Activated T-helper 2 cell treated with anti-CD3 and anti-CD28 coated beads, Interferon-gamma antibody, Interleukin-2, Interleukin-4, amounts not matched to agents 10 μg/mL and 5 μg/mL and 100 μg/mL, durations not matched to agents 14 hours and 24 hours and 36 hours (primary cell): ENCODE measurements at regions not wholly inside any gene's neighbourhood (a gene's known extent, or its start where the extent isn't known, plus 50 kb on each side); places are given as distances from the start of the nearest gene placed in this dataset.

ENCODE experiments used
- DNase-seq: peaks from one replicate; pipeline ENCODE4 v3.0.0; 2021; ENCODE audit warnings: low spot score
- H3K27ac Mint-ChIP-seq: one replicate; pipeline ENCODE4 v1.8.0; 2021; ENCODE audit warnings: mixed read lengths
- H3K27me3 Mint-ChIP-seq: one replicate; pipeline ENCODE4 v1.8.0; 2021; ENCODE audit warnings: low read depth, mixed read lengths
- H3K36me3 Mint-ChIP-seq: one replicate; pipeline ENCODE4 v1.8.0; 2021; ENCODE audit warnings: low read depth, mixed read lengths
- H3K4me1 Mint-ChIP-seq: one replicate; pipeline ENCODE4 v1.8.0; 2021; ENCODE audit warnings: low read depth, mixed read lengths
- H3K4me3 Mint-ChIP-seq: one replicate; pipeline ENCODE4 v1.8.0; 2021; ENCODE audit warnings: low read depth, mild to moderate bottlenecking, moderate library complexity, mixed read lengths
- H3K9me3 Mint-ChIP-seq: one replicate; pipeline ENCODE4 v1.8.0; 2021; ENCODE audit warnings: mixed read lengths
- intact Hi-C: fragments of 100-400 bp; cut with micrococcal nuclease; formaldehyde crosslinking; loops from one replicate; pipeline ENCODE4 v1.15.1; 2023

DNA sequence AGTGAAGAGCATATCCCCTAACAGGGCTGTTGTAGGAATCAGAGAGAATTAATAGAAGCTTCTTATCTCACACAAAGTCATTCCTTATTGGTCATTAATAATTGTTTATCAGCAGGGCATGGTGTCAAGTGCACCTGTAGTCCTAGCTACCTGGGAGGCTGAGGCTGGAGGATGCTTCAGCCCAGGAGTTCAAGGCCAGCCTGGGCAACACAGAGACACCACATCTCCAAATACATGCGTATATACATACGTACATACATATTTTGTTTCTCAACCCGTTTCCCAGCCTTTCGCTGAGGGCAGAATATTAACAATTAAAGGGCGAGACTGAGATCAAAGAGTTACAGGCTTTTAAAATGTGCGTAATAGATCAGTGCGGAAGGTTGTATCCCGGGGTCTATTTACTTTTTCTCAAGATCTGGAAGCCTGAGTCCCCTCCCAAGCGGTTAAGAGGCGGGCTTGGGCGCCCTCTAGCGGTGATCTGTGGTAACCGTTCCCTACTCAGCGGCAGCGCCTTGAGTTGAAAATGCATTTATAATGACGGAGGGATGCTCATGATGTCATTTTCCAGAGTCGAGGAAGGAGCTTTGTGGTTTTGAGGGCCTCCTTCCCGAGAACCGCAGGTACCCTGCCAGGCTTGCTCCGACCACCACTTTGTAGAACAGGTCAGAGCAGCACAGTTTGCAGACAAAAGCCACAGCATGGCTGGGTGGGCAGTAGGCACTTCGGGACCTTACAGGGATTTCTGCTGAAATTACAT, 169.6 kb upstream of the GPR12 start:
- Mint-ChIP-seq H3K36me3 (no peaks in the 10 kb centered on the region), H3K27ac (no peak overlapping the region), H3K27me3 (peaks cover 11% of the 10 kb centered on the region), H3K9me3 (no peaks in the 10 kb centered on the region), H3K4me1 (peaks cover 3% of the 10 kb centered on the region), H3K4me3 (no peak overlapping the region)
- intact Hi-C loops = loop anchor here (2.0 kb wide), 1 partner anchor 221 kb away; no protein-coding TSS in a partner anchor
- DNase-seq = peak; percentile 48

DNA sequence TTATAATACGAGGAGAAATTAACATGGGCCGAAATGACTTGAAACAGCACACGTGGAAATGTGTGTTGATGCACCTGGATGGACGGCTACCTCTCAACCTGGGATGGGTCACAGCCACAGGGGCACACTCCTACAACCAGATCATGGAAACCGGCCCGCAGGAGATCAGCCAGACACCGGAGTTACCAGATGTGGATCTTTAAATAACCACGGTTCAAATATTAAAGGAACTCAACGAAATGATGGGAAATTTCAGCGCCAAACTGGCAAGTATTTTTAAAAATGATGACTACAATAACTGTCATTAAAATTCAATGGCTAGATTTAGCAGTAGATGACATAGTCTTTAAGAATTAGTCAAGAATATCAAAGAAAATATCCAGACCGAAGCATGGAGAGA, 166.9 kb upstream of the GPR12 start:
- H3K27ac Mint-ChIP-seq = no peak overlapping the region
- no peaks in the 10 kb centered on the region for H3K9me3 Mint-ChIP-seq
- intact Hi-C loops = no loop called here
- peaks cover 23% of the 10 kb centered on the region for H3K27me3 Mint-ChIP-seq
- DNase-seq = no peak
- no peak overlapping the region for H3K4me3 Mint-ChIP-seq
- no peaks in the 10 kb centered on the region for H3K36me3 Mint-ChIP-seq
- H3K4me1 Mint-ChIP-seq = peaks cover 3% of the 10 kb centered on the region

DNA sequence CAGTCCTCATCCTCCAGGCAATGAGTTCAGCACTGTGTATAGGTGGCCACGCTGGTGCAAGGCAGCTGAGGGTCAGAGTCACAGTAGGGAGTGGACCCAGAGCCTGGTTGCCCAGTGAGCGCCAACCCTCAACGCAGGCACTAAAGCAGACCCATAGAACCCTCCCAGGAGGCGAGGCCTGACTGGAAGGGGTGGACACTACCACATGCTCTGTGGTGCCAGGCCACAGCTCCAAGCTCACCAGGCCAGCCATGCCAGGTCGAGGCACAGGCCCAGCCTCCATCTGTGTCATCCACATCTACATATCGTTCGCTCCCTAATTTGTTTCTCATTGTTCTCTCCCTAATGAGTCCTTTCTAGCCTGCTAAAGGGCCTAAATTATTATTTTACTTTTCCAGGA, 165.8 kb upstream of the GPR12 start:
- H3K4me3 Mint-ChIP-seq = no peak overlapping the region
- H3K9me3 Mint-ChIP-seq = no peaks in the 10 kb centered on the region
- peaks cover 23% of the 10 kb centered on the region for H3K27me3 Mint-ChIP-seq
- peaks cover 3% of the 10 kb centered on the region for H3K4me1 Mint-ChIP-seq
- no peaks in the 10 kb centered on the region for H3K36me3 Mint-ChIP-seq
- intact Hi-C loops = no loop called here
- no peak for DNase-seq
- no peak overlapping the region for H3K27ac Mint-ChIP-seq

DNA sequence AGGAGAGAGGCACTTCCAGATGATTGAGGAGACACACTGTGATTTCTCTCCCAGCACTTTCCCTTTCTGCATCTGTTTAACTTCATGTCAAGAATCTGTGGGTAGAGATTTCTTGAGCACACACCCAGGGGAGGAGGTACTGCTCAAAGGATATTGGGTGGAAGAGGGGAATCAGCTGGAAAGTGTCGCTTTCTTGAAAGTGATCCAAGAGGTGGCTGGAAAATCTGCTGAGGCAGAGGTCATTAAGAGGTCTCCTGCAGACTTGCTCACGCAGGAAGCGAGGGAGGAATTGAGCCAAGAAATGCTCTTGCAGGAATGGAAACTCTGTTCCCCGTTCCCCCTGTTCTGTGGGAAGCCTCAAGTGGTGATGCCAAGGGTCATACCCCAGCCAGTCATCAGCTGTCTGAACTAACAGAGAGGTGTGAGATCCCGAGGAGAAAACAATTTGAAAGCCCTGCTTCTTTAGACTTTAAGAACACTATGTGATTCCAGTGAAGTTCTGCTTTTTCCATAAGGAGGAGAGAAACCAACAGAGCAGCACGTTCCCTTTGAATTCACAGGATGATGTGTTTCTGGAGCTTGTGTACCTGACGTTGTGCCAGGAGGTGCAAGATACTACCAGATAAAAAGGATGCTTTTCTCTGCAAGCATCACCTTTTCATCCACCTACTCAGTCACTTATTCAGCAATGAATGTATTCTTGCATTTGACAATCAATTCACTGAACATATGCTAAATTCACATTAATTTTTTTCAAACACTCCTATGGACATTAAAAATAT, 163.4 kb upstream of the GPR12 start:
- Mint-ChIP-seq H3K4me3 (no peak overlapping the region), H3K4me1 (no peaks in the 10 kb centered on the region), H3K9me3 (no peaks in the 10 kb centered on the region), H3K27ac (no peak overlapping the region), H3K27me3 (peaks cover 27% of the 10 kb centered on the region), H3K36me3 (no peaks in the 10 kb centered on the region)
- no peak for DNase-seq
- intact Hi-C loops = no loop called here

DNA sequence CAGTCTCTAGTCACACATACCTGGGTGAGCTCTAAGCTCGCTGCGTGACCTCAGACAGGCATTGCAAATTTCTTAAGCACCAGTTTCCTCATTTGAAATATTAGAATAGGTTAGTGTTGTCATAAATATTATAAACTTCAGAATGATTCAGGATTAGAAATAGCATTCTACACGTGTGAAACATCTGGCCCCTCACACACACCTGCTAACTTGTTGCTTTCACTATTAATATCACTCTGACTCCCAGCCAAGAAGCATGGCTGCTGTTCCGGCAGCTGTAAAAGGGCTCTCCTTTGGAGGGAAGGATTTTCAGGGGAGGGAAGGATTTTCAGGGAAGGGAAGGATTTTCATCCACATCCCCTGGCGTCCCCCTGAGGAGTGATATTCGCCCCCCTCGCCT, 161.3 kb upstream of the GPR12 start:
- intact Hi-C loops = no loop called here
- Mint-ChIP-seq H3K27ac (no peak overlapping the region), H3K9me3 (no peaks in the 10 kb centered on the region), H3K4me3 (no peak overlapping the region), H3K27me3 (peaks cover 23% of the 10 kb centered on the region), H3K36me3 (no peaks in the 10 kb centered on the region), H3K4me1 (no peaks in the 10 kb centered on the region)
- DNase-seq = no peak

DNA sequence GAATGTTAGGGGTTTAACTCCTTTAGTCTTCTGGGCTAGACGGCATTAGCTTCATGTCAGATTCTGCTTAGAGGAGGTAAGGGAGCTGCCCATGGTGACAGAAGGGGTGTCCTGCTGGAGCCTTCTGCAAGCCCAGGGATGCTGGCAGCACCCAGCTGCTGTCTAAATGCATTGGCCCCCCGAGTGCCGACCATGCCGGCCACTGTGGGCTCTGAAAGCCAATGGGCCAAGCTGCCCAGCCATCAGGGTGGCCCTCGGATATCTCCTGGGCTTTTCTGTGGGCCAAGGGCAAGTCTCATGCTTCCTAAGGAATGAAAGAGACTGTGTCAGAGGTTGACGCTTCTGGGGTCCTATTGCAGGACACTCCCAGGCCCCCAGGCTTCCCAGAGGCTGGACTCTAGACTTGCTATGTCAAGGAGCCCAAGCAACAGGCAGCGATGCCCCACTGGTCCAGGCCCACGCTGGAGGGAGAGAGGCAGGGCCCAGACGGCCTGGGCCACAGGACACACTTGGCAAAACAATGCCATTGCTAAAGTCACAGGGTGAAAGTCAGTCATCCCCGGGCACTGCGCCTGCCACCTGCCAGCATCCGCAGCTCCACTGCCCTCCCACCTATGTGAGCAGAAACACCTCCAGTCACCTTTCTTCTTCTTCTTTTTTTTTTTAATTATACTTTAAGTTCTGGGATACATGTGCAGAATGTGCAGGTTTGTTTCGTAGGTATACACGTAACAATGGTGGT, 160.2 kb upstream of the GPR12 start:
- intact Hi-C loops = no loop called here
- no peaks in the 10 kb centered on the region for H3K9me3 Mint-ChIP-seq
- no peak overlapping the region for H3K27ac Mint-ChIP-seq
- H3K4me3 Mint-ChIP-seq = no peak overlapping the region
- DNase-seq = no peak
- no peaks in the 10 kb centered on the region for H3K36me3 Mint-ChIP-seq
- no peaks in the 10 kb centered on the region for H3K4me1 Mint-ChIP-seq
- peaks cover 16% of the 10 kb centered on the region for H3K27me3 Mint-ChIP-seq

DNA sequence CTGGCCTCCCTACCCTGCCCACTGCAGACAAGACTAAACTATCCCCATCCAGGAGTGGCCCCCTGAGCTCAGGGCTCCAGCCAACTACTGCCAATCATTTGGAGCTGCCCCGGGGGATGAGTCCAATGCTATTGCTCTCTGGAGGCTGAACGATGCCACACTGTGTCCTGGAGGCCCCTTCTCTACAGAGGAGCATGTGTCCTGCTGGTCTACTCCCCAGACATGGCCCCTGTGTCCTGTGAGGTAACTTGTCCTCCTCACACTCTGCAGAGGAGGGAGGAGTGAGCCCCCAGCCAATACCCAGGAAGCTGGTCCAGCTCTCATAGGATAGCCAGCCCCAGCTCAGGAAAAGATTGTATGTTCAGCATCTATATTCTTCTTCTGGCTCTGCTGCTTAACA, 159.1 kb upstream of the GPR12 start:
- no peak for DNase-seq
- Mint-ChIP-seq H3K27me3 (peaks cover 12% of the 10 kb centered on the region), H3K9me3 (no peaks in the 10 kb centered on the region), H3K4me1 (peaks cover 4% of the 10 kb centered on the region), H3K27ac (no peak overlapping the region), H3K36me3 (no peaks in the 10 kb centered on the region), H3K4me3 (no peak overlapping the region)
- intact Hi-C loops = no loop called here

DNA sequence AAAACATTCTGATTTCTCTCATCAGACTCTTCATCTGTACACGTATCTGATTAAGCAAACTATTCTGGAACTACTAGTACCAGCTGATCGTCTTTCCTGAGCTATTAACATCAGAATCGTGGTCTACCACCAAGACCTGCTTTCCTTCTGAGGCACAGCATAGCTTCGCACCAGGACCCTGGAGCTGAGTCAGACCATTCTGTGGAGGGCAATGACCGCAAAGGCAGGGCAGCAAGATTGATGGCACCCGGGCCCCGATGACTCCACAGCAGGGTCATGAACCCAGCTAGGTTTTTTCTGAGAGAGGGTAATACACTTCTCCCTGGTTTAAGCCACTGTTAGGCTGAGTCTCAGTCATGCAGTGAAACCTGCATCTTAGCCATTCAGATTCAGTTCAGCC, 158.7 kb upstream of the GPR12 start:
- peaks cover 7% of the 10 kb centered on the region for H3K4me1 Mint-ChIP-seq
- no peaks in the 10 kb centered on the region for H3K9me3 Mint-ChIP-seq
- no peak overlapping the region for H3K4me3 Mint-ChIP-seq
- peaks cover 12% of the 10 kb centered on the region for H3K27me3 Mint-ChIP-seq
- no peaks in the 10 kb centered on the region for H3K36me3 Mint-ChIP-seq
- no peak for DNase-seq
- no peak overlapping the region for H3K27ac Mint-ChIP-seq
- intact Hi-C loops = no loop called here

DNA sequence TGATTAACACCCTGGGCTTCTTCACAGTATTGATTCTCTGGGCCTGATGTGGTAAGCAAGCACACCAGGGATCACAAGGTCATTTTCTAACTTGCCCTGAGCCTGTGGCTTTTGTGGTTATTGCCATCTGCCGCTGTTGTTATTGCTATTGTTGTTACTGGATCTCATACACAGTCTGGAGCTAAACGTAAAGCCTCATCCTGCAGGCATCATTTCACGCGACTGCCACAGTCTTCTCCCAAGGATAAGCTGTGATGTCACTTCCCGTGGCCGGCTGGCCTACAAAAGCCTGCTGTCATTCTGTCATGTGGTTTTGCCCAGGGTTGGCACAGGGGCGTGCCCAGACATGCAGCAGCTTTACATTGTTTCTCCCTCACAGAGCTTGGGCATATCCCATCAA, 154.0 kb upstream of the GPR12 start:
- Mint-ChIP-seq H3K36me3 (no peaks in the 10 kb centered on the region), H3K27ac (no peak overlapping the region), H3K4me3 (no peak overlapping the region), H3K4me1 (peaks cover 7% of the 10 kb centered on the region), H3K9me3 (no peaks in the 10 kb centered on the region), H3K27me3 (peaks cover 4% of the 10 kb centered on the region)
- intact Hi-C loops = no loop called here
- DNase-seq = no peak

DNA sequence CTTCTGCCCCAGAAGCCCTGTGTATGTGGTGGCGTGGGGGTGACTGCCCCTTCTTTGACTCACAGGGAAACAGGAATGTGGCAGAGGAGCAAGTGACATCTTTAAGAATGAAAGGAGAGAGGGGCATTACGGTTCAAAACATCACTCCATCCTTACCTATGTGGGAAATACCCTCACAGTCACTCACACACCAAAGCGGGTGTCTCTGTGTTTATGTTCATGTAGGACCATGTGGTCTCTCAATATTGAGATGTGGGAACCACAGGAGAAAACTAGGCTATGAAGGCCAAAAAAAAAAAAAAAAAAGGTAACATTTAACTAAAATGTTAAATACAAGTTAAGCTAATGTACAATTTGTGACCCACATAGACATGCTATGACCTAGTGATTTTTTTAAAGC, 153.6 kb upstream of the GPR12 start:
- no peak overlapping the region for H3K27ac Mint-ChIP-seq
- no peaks in the 10 kb centered on the region for H3K36me3 Mint-ChIP-seq
- DNase-seq = no peak
- peaks cover 7% of the 10 kb centered on the region for H3K4me1 Mint-ChIP-seq
- H3K4me3 Mint-ChIP-seq = no peak overlapping the region
- intact Hi-C loops = no loop called here
- H3K9me3 Mint-ChIP-seq = no peaks in the 10 kb centered on the region
- H3K27me3 Mint-ChIP-seq = peaks cover under 1% of the 10 kb centered on the region

DNA sequence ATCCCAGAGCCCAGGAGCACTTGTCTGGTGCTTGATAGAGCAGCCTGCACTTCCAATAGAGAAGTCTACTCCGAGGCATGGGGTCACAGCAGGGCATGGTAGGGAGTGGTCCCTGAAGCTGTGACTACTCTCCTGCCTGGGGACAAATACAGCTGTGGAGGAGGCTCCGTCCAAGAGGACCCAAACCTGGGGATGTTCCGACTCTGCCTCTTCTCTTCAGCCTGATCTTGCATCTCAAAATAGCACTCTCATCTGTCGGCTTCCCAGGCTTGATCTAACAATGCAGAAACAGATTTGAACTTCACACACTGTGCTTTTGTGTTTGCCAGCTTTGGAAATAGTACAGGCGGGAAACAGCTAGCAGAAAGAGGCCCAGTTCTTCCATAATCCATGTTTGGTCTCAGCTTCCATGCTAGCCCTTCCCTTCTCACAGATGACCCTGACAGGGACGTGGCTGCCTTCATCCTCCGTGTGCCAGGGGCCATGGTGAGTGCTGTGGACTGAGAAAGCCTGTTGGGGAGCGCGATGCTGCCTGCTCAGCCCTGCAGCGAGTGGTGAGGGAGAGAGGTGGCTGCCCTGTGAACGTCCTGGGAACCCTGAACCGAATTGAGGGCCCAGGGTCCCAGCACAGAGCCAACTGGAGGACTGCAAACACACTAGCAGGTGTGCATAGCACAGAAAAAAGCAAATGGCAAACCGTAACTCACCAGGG, 150.3 kb upstream of the GPR12 start:
- H3K27ac Mint-ChIP-seq = no peak overlapping the region
- H3K4me3 Mint-ChIP-seq = no peak overlapping the region
- H3K27me3 Mint-ChIP-seq = peaks cover 6% of the 10 kb centered on the region
- no peaks in the 10 kb centered on the region for H3K36me3 Mint-ChIP-seq
- peaks cover 7% of the 10 kb centered on the region for H3K4me1 Mint-ChIP-seq
- no peak for DNase-seq
- H3K9me3 Mint-ChIP-seq = no peaks in the 10 kb centered on the region
- intact Hi-C loops = no loop called here

DNA sequence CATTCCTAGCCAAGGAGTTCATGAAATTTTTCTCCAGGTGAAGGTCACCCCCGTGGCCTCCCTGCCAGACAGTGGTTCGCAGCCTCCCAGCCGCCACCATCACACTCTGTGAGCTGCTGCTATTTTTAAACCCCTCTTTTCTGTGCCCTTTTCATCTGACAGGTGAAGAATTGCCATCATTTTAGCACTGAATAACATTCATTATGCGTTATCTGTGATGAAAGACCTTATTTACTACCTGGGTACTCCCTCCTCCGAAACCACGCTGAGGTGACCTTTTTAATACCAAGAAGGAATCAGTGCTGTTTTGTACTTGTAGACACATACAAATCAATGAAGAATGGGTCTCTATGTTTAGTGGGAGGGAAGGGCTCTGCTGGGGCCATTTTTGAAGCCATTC, 148.9 kb upstream of the GPR12 start:
- intact Hi-C loops = no loop called here
- no peaks in the 10 kb centered on the region for H3K9me3 Mint-ChIP-seq
- no peak for DNase-seq
- no peak overlapping the region for H3K4me3 Mint-ChIP-seq
- H3K4me1 Mint-ChIP-seq = peaks cover under 1% of the 10 kb centered on the region
- no peaks in the 10 kb centered on the region for H3K36me3 Mint-ChIP-seq
- H3K27me3 Mint-ChIP-seq = peaks cover 6% of the 10 kb centered on the region
- no peak overlapping the region for H3K27ac Mint-ChIP-seq
